Panc1 (cell line): ENCODE measurements at regions not wholly inside any gene's neighbourhood (a gene's known extent, or its start where the extent isn't known, plus 50 kb on each side); places are given as distances from the start of the nearest gene placed in this dataset.

Source experiments
- ATAC-seq: fragments of 200-7000 bp; cut with Tn5 transposase; 2 replicates; pipeline ENCODE4 v1.9.1; 2020; ENCODE audit warnings: mild to moderate bottlenecking, moderate library complexity
- BruUV-seq: library from RNA; stranded (reverse); fragments of 400-500 nt; replicated peaks from 2 replicates; lab custom pipeline; 2021; lab: Mats Ljungman, UMichigan
- CTCF ChIA-PET: fragments of 300-600 bp; sonication (Branson Sonifier 250); formaldehyde crosslinking; loops from one replicate; lab custom pipeline; 2022; ENCODE audit warnings: antibody characterized with exemption; lab: Charles Lee
- POLR2A ChIA-PET: fragments of 300-600 bp; sonication (Branson Sonifier 250); formaldehyde crosslinking; loops from one replicate; lab custom pipeline; 2022; ENCODE audit warnings: antibody characterized with exemption; lab: Charles Lee
- DNase-seq: peaks from one replicate; pipeline ENCODE4 v3.0.0-alpha.2; 2010; ENCODE audit warnings: low read depth, low spot score
- H3K27ac ChIP-seq: 2 replicates; pipeline ENCODE4 v1.5.1; 2011; ENCODE audit warnings: mild to moderate bottlenecking, low read length, inconsistent platforms
- H3K27me3 ChIP-seq: fragments of 200-500 bp; sonication (Bioruptor generic); 2 replicates; pipeline ENCODE4 v1.6.0; 2014; ENCODE audit warnings: low read length, inconsistent platforms; ENCODE audit not compliant: control insufficient read depth, insufficient read depth
- H3K36me3 ChIP-seq: fragments of 200-500 bp; sonication (Bioruptor generic); 2 replicates; pipeline ENCODE4 v1.5.1; 2014; ENCODE audit warnings: inconsistent platforms, mild to moderate bottlenecking, low read length, moderate library complexity; ENCODE audit not compliant: control insufficient read depth, insufficient read depth
- H3K4me1 ChIP-seq: 2 replicates; pipeline ENCODE4 v1.5.1; 2011; ENCODE audit warnings: inconsistent platforms, mild to moderate bottlenecking, low read length, moderate library complexity; ENCODE audit not compliant: control insufficient read depth, insufficient read depth
- H3K4me3 ChIP-seq, 2 experiments: 2 replicates each; pipeline ENCODE4 v1.5.1; 2011 to 2012; ENCODE audit warnings: low read depth in 2 of 2, low read length in 2 of 2, mild to moderate bottlenecking in 2 of 2, inconsistent platforms in 1 of 2, moderate library complexity in 1 of 2
- H3K9me3 ChIP-seq: fragments of 200-500 bp; sonication (Bioruptor generic); 2 replicates; pipeline ENCODE4 v1.5.1; 2014; ENCODE audit warnings: low read depth, mild to moderate bottlenecking, inconsistent platforms, low read length, moderate library complexity; ENCODE audit not compliant: control insufficient read depth, insufficient read depth
- POLR2AphosphoS5 ChIP-seq: IDR thresholded peaks from 2 replicates; pipeline ENCODE4 v1.6.1; 2012; ENCODE audit warnings: mild to moderate bottlenecking, low read depth, low read length, moderate library complexity
- SIN3A ChIP-seq: IDR thresholded peaks from 2 replicates; pipeline ENCODE4 v1.6.1; 2012; ENCODE audit warnings: low read depth, mild to moderate bottlenecking, low read length, moderate library complexity, borderline replicate concordance; ENCODE audit not compliant: insufficient read depth
- TCF7L2 ChIP-seq: IDR thresholded peaks from 2 replicates; pipeline ENCODE4 v1.6.1; 2011; ENCODE audit warnings: mild to moderate bottlenecking, low read depth, low read length, inconsistent platforms
- in situ Hi-C: cut with HindIII; loops from 2 replicates; pipeline ENCODE4 v1.10.0; 2016; ENCODE audit warnings: low sequenced_read_pairs, low pct_unique_long_range_greater_than_20kb
- intact Hi-C: fragments of 100-400 bp; cut with micrococcal nuclease; formaldehyde crosslinking; loops from one replicate; pipeline ENCODE4 v1.10.0; 2022; ENCODE audit not compliant: unreplicated experiment
- TF ChIP-seq, protein P1 (sequence below): fragments of 450-650 bp; IDR thresholded peaks from 2 replicates; pipeline ENCODE4 v1.5.1; 2017; ENCODE audit warnings: mild to moderate bottlenecking
- TF ChIP-seq, protein P2 (sequence below), 2 experiments: IDR thresholded peaks; 2 replicates each; pipeline ENCODE4 v1.6.1; 2011 to 2012; ENCODE audit warnings: low read depth in 2 of 2, control low read depth in 1 of 2, low read length in 1 of 2, mild to moderate bottlenecking in 1 of 2, moderate library complexity in 1 of 2; ENCODE audit not compliant: insufficient read depth in 1 of 2

DNA sequence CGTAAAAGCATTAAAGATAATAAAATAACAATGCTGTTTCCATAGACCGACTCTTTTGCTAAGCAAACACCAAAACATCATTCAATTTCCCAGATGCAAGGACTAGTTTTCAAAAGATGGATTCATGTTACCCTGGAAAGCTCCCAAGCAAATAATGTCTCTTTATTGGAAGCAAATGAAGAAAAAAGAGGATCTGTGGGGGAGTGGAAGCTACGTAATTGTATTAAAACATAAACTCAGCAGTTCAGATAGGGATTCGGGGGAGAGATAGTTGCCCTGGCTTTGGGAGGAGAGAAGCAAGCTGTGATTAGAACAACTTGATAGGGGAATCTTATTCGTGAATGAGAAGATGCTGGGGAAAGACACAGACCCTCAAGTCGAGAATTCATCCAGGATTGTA, 491.0 kb upstream of the CLINT1 start:
- Histone ChIP-seq H3K4me3 (no peak overlapping the region), H3K27ac (no peak overlapping the region), H3K27me3 (no peaks in the 10 kb centered on the region), H3K9me3 (no peaks in the 10 kb centered on the region), H3K36me3 (no peaks in the 10 kb centered on the region), H3K4me1 (no peaks in the 10 kb centered on the region)
- ChIA-PET POLR2A (no interaction called here), CTCF (no interaction called here)
- intact Hi-C loops = no loop called here
- BruUV-seq = no TSS peak
- no peak for ATAC-seq
- in situ Hi-C loops = no loop called here
- no peak for DNase-seq
- no peak for TF ChIP-seq TCF7L2
- no peak for TF ChIP-seq SIN3A
- no peak for TF ChIP-seq POLR2AphosphoS5

DNA sequence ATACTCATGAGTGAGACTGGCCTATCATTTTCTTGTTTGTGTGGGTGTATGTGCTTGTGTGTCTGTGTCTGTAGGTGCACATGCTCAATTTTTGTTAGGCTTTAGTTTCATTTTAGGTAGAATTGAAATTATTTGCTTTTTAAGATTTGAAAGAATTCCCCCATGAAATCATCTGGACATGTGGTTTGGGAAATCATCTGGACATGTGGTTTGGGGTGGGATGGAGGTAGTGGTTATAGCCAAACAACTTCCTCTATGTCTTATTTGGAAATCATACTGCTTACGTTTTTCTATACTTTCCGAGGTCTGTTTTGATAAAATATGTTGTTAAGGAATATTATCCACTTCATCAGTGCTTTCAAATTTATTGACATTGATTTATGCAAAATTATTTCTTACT, 485.4 kb upstream of the CLINT1 start:
- no peaks in the 10 kb centered on the region for H3K4me1 ChIP-seq
- intact Hi-C loops = no loop called here
- CTCF ChIA-PET = no interaction called here
- ATAC-seq (no peak), DNase-seq (no peak)
- in situ Hi-C loops = no loop called here
- TF ChIP-seq POLR2AphosphoS5 (no peak), TCF7L2 (no peak), SIN3A (no peak)
- POLR2A ChIA-PET = no interaction called here
- no peaks in the 10 kb centered on the region for H3K27me3 ChIP-seq
- H3K4me3 ChIP-seq = no peak overlapping the region
- H3K9me3 ChIP-seq = no peaks in the 10 kb centered on the region
- H3K27ac ChIP-seq = no peak overlapping the region
- BruUV-seq = no TSS peak
- no peaks in the 10 kb centered on the region for H3K36me3 ChIP-seq

DNA sequence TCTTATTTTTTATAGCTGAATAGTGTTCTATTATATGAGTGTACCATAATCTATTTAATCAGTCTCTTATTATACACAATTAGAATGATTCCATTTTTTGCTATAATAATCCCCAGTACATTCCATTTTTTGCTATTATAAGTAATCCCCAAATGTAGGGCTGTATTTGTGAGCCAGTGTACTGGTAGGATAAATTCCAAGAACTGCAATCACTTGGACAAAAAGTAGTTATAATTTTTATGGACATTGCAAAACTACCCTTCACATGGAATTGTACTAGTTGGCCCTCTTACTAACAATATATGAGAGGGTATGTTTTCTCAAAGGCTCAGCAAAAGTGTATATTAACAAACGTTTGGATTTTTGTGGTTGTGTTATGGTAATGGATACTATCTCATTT, 481.7 kb upstream of the CLINT1 start:
- no TSS peak for BruUV-seq

More for the DNA sequence above, 481.7 kb upstream of the CLINT1 start:
- H3K9me3 ChIP-seq = no peaks in the 10 kb centered on the region
- DNase-seq = no peak
- H3K36me3 ChIP-seq = no peaks in the 10 kb centered on the region
- TF ChIP-seq TCF7L2 (no peak), SIN3A (no peak), POLR2AphosphoS5 (no peak)
- TF ChIP-seq, protein P1, sequence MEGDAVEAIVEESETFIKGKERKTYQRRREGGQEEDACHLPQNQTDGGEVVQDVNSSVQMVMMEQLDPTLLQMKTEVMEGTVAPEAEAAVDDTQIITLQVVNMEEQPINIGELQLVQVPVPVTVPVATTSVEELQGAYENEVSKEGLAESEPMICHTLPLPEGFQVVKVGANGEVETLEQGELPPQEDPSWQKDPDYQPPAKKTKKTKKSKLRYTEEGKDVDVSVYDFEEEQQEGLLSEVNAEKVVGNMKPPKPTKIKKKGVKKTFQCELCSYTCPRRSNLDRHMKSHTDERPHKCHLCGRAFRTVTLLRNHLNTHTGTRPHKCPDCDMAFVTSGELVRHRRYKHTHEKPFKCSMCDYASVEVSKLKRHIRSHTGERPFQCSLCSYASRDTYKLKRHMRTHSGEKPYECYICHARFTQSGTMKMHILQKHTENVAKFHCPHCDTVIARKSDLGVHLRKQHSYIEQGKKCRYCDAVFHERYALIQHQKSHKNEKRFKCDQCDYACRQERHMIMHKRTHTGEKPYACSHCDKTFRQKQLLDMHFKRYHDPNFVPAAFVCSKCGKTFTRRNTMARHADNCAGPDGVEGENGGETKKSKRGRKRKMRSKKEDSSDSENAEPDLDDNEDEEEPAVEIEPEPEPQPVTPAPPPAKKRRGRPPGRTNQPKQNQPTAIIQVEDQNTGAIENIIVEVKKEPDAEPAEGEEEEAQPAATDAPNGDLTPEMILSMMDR = no peak
- TF ChIP-seq, protein P2, sequence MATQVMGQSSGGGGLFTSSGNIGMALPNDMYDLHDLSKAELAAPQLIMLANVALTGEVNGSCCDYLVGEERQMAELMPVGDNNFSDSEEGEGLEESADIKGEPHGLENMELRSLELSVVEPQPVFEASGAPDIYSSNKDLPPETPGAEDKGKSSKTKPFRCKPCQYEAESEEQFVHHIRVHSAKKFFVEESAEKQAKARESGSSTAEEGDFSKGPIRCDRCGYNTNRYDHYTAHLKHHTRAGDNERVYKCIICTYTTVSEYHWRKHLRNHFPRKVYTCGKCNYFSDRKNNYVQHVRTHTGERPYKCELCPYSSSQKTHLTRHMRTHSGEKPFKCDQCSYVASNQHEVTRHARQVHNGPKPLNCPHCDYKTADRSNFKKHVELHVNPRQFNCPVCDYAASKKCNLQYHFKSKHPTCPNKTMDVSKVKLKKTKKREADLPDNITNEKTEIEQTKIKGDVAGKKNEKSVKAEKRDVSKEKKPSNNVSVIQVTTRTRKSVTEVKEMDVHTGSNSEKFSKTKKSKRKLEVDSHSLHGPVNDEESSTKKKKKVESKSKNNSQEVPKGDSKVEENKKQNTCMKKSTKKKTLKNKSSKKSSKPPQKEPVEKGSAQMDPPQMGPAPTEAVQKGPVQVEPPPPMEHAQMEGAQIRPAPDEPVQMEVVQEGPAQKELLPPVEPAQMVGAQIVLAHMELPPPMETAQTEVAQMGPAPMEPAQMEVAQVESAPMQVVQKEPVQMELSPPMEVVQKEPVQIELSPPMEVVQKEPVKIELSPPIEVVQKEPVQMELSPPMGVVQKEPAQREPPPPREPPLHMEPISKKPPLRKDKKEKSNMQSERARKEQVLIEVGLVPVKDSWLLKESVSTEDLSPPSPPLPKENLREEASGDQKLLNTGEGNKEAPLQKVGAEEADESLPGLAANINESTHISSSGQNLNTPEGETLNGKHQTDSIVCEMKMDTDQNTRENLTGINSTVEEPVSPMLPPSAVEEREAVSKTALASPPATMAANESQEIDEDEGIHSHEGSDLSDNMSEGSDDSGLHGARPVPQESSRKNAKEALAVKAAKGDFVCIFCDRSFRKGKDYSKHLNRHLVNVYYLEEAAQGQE (IDR thresholded peaks at IDR 0.05; ENCODE audit: insufficient read depth in 1 of 2, low read depth in 2 of 2, low read length in 1 of 2) = no peak
- ChIA-PET CTCF (no interaction called here), POLR2A (no interaction called here)
- H3K27ac ChIP-seq = no peak overlapping the region
- in situ Hi-C loops (no loop called here), intact Hi-C loops (no loop called here)
- no peak overlapping the region for H3K4me3 ChIP-seq
- no peaks in the 10 kb centered on the region for H3K27me3 ChIP-seq
- no peaks in the 10 kb centered on the region for H3K4me1 ChIP-seq
- no peak for ATAC-seq
